ENCODE measurements at regions not wholly inside any gene's neighbourhood (a gene's known extent, or its start where the extent isn't known, plus 50 kb on each side); places are given as distances from the start of the nearest gene placed in this dataset.

- TF ChIP-seq SP1 (IDR thresholded peaks at IDR 0.05): no peak
- no peak for TF ChIP-seq FOXK2 (IDR thresholded peaks at IDR 0.05)
- no peak for TF ChIP-seq LEF1 (IDR thresholded peaks at IDR 0.05; ENCODE audit: borderline replicate concordance)
- TF ChIP-seq FOXA1 (IDR thresholded peaks at IDR 0.05): no peak
- TF ChIP-seq TARDBP (IDR thresholded peaks at IDR 0.05): no peak
- no peak for TF ChIP-seq ELF4 (IDR thresholded peaks at IDR 0.05)
These were observed 166.4 kb upstream of the FAT1 start for GRCh38 chr4:186889876-186890643.
